ENCODE measurements at regions not wholly inside any gene's neighbourhood (a gene's known extent, or its start where the extent isn't known, plus 50 kb on each side); places are given as distances from the start of the nearest gene placed in this dataset.

GRCh38 chr3:137511655-137512054 lies 252.5 kb upstream of the SOX14 start (continued):
- TF ChIP-seq ZNF646 (CRISPR knock-in tag; IDR thresholded peaks at IDR 0.05), result no peak

GRCh38 chr3:137514853-137515252 lies 249.3 kb upstream of the SOX14 start:
- H4K20me1 ChIP-seq (ENCODE audit: insufficient read depth, low read length), result no peaks in the 10 kb centered on the region
- no peak overlapping the region for H2AFZ ChIP-seq (ENCODE audit: low read length)
- no peak overlapping the region for H3K4me3 ChIP-seq (replicated peaks in 1 of 3; ENCODE audit: insufficient read depth in 1 of 3, low read depth in 2 of 3, low read length in 3 of 3)
- in situ Hi-C loops (cut with HindIII; ENCODE audit: extremely low pct_ligation_motif_present, low pct_unique_long_range_greater_than_20kb) (no loop called here), intact Hi-C loops (cut with micrococcal nuclease; ENCODE audit: unreplicated experiment) (no loop called here)
- H3K9ac ChIP-seq (ENCODE audit: insufficient read depth, low read depth, low read length), result no peak overlapping the region
- FAIRE-seq (no peak), ATAC-seq (peak; percentile 41; the same call in 1 of the 3 replicates), DNase-seq (ENCODE audit: low spot score) (no peak)
- no TSS peak for BruUV-seq (replicated peaks)
- CTCF ChIA-PET (ENCODE audit: low intra/inter-chr PET ratio, low total read pairs), result no interaction called here
- 27% methylated on average over 2 of the region's 2 CpGs for WGBS (ENCODE audit: low lambda C conversion rate)
- H3K4me1 ChIP-seq (ENCODE audit: insufficient read depth, low read length), result peaks cover 3% of the 10 kb centered on the region
- H3K27me3 ChIP-seq (ENCODE audit: control insufficient read depth in 1 of 2, insufficient read depth in 2 of 2, low read length in 2 of 2), result no peaks in the 10 kb centered on the region; a peak in 1 of 5 replicates
- no peak overlapping the region for H3K27ac ChIP-seq (ENCODE audit: extremely low read length, insufficient read depth, low read length)
- no peaks in the 10 kb centered on the region for H3K79me2 ChIP-seq (ENCODE audit: insufficient read depth, low read length)
- no peak overlapping the region for H3K4me2 ChIP-seq (ENCODE audit: low read depth, low read length)
- no peaks in the 10 kb centered on the region for H3K9me3 ChIP-seq (ENCODE audit: low read length)
- H3K36me3 ChIP-seq (replicated peaks in 1 of 2; ENCODE audit: control insufficient read depth in 1 of 2, insufficient read depth in 2 of 2, low read length in 2 of 2), result no peaks in the 10 kb centered on the region
- POLR2A ChIA-PET, result no interaction called here
- TF ChIP-seq TBX3 (IDR thresholded peaks at IDR 0.05; ENCODE audit: borderline replicate concordance) (no peak), NRL (CRISPR knock-in tag; IDR thresholded peaks at IDR 0.05; ENCODE audit: borderline replicate concordance) (no peak), ZNF292 (CRISPR knock-in tag; IDR thresholded peaks at IDR 0.05; ENCODE audit: borderline replicate concordance, low read depth) (no peak), RELA (CRISPR knock-in tag; IDR thresholded peaks at IDR 0.05) (no peak), ZHX2 (IDR thresholded peaks at IDR 0.05; ENCODE audit: low read depth) (no peak), ZHX2 (CRISPR knock-in tag; IDR thresholded peaks at IDR 0.05; ENCODE audit: borderline replicate concordance) (no peak), ZBTB21 (CRISPR knock-in tag; IDR thresholded peaks at IDR 0.05) (no peak), HNRNPK (IDR thresholded peaks at IDR 0.05; ENCODE audit: low read depth, low read length, poor library complexity, severe bottlenecking) (no peak)

All from HepG2 (cell line).